ENCODE measurements at regions not wholly inside any gene's neighbourhood (a gene's known extent, or its start where the extent isn't known, plus 50 kb on each side); places are given as distances from the start of the nearest gene placed in this dataset.

GRCh38 chr5:4833104-4833738, 306.9 kb upstream of the ADAMTS16 start:
- TF ChIP-seq CTCF (conservative IDR thresholded peaks at IDR 0.05; ENCODE audit: low read depth, low read length): no peak
- Histone ChIP-seq H3K9ac (no peak overlapping the region), H3K4me3 (IDR thresholded peaks at IDR 0.05; ENCODE audit: insufficient read depth, low read depth, low read length) (no peak overlapping the region), H3K27me3 (ENCODE audit: insufficient read depth, low read depth) (no peaks in the 10 kb centered on the region), H3K27ac (no peak overlapping the region), H4K20me1 (ENCODE audit: insufficient read depth) (no peaks in the 10 kb centered on the region), H3K4me2 (no peak overlapping the region), H2AFZ (ENCODE audit: low read depth) (no peak overlapping the region), H3K36me3 (ENCODE audit: insufficient read depth) (no peaks in the 10 kb centered on the region), H3K4me1 (ENCODE audit: low read depth, poor library complexity, severe bottlenecking) (no peaks in the 10 kb centered on the region), H3K79me2 (ENCODE audit: insufficient read depth, low read depth) (no peaks in the 10 kb centered on the region)

DNA sequence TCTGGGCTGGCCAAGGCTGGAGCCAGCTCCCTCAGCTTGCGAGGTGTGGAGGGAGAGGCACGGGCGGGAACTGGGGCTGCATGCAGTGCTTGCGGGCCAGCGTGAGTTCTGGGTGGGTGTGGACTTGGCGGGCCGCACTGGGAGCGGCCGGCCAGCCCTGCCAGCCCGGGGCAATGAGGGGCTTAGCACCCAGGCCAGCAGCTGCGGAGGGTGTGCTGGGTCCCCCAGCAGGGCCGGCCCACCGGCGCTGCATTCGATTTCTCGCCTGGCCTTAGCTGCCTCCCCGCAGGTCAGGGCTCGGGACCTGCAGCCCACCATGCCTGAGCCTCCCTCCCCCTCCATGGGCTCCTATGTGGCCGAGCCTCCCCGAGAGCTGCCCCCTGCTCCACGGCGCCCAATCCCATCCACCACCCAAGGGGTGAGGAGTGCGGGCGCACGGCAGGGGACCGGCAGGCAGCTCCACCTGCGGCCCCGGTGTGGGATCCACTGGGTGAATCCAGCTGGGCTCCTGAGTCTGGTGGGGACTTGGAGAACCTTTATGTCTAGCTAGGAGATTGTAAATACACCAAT, 302.6 kb upstream of the ADAMTS16 start:
- no peaks in the 10 kb centered on the region for H3K79me2 ChIP-seq (ENCODE audit: insufficient read depth, low read depth)
- H3K27ac ChIP-seq: no peak overlapping the region
- no peak overlapping the region for H3K4me2 ChIP-seq
- no peaks in the 10 kb centered on the region for H4K20me1 ChIP-seq (ENCODE audit: insufficient read depth)
- no peak for TF ChIP-seq CTCF (conservative IDR thresholded peaks at IDR 0.05; ENCODE audit: low read depth, low read length)
- H3K4me3 ChIP-seq (IDR thresholded peaks at IDR 0.05; ENCODE audit: insufficient read depth, low read depth, low read length): no peak overlapping the region
- no peaks in the 10 kb centered on the region for H3K4me1 ChIP-seq (ENCODE audit: low read depth, poor library complexity, severe bottlenecking)
- H2AFZ ChIP-seq (ENCODE audit: low read depth): no peak overlapping the region
- H3K9ac ChIP-seq: no peak overlapping the region
- H3K36me3 ChIP-seq (ENCODE audit: insufficient read depth): no peaks in the 10 kb centered on the region
- H3K27me3 ChIP-seq (ENCODE audit: insufficient read depth, low read depth): no peaks in the 10 kb centered on the region

GRCh38 chr5:4845221-4845620, 294.9 kb upstream of the ADAMTS16 start:
- Histone ChIP-seq H3K4me2 (no peak overlapping the region), H3K9ac (no peak overlapping the region), H3K4me3 (IDR thresholded peaks at IDR 0.05; ENCODE audit: insufficient read depth, low read depth, low read length) (no peak overlapping the region), H2AFZ (ENCODE audit: low read depth) (no peak overlapping the region), H3K36me3 (ENCODE audit: insufficient read depth) (no peaks in the 10 kb centered on the region), H4K20me1 (ENCODE audit: insufficient read depth) (no peaks in the 10 kb centered on the region), H3K27me3 (ENCODE audit: insufficient read depth, low read depth) (no peaks in the 10 kb centered on the region), H3K79me2 (ENCODE audit: insufficient read depth, low read depth) (no peaks in the 10 kb centered on the region), H3K27ac (no peak overlapping the region), H3K4me1 (ENCODE audit: low read depth, poor library complexity, severe bottlenecking) (no peaks in the 10 kb centered on the region)
- TF ChIP-seq CTCF (conservative IDR thresholded peaks at IDR 0.05; ENCODE audit: low read depth, low read length): no peak

DNA sequence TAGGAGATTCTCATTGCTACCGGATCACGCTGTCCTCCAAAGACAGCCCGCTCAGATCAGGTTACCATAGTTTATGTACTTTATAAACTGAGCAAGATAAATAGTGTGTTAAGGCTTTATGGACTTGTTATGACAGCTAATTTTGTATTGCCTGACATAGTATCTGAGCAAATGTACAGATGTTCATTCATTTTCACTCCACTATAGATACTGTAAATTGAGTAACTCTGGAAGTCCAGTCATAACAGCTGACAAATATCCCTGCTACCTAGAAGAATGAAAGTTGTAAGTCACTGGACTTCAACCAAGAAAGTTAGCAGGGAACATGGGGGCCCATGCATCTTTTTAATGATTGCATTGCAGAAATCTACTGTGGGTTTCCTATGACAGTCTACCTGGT, 292.4 kb upstream of the ADAMTS16 start:
- no peaks in the 10 kb centered on the region for H3K79me2 ChIP-seq (ENCODE audit: insufficient read depth, low read depth)
- H3K27me3 ChIP-seq (ENCODE audit: insufficient read depth, low read depth): no peaks in the 10 kb centered on the region
- no peak for TF ChIP-seq CTCF (conservative IDR thresholded peaks at IDR 0.05; ENCODE audit: low read depth, low read length)
- no peaks in the 10 kb centered on the region for H3K4me1 ChIP-seq (ENCODE audit: low read depth, poor library complexity, severe bottlenecking)
- H3K36me3 ChIP-seq (ENCODE audit: insufficient read depth): no peaks in the 10 kb centered on the region
- H3K4me2 ChIP-seq: no peak overlapping the region
- no peak overlapping the region for H3K27ac ChIP-seq
- H4K20me1 ChIP-seq (ENCODE audit: insufficient read depth): no peaks in the 10 kb centered on the region
- H3K9ac ChIP-seq: no peak overlapping the region
- no peak overlapping the region for H2AFZ ChIP-seq (ENCODE audit: low read depth)
- H3K4me3 ChIP-seq (IDR thresholded peaks at IDR 0.05; ENCODE audit: insufficient read depth, low read depth, low read length): no peak overlapping the region
